ENCODE measurements at regions not wholly inside any gene's neighbourhood (a gene's known extent, or its start where the extent isn't known, plus 50 kb on each side); places are given as distances from the start of the nearest gene placed in this dataset.

GRCh38 chr1:55552636-55553035 is 337.5 kb upstream of the USP24 start:
- no peak for DNase-seq
- in situ Hi-C loops (cut with HindIII; ENCODE audit: low pct_ligation_motif_present, low pct_unique_long_range_greater_than_20kb, low sequenced_read_pairs): no loop called here

- no peak for DNase-seq
- in situ Hi-C loops (cut with HindIII; ENCODE audit: low pct_ligation_motif_present, low pct_unique_long_range_greater_than_20kb, low sequenced_read_pairs): no loop called here
These were observed 332.2 kb upstream of the USP24 start for GRCh38 chr1:55547405-55547804.

- no peak for DNase-seq
- in situ Hi-C loops (cut with HindIII; ENCODE audit: low pct_ligation_motif_present, low pct_unique_long_range_greater_than_20kb, low sequenced_read_pairs): no loop called here
These were observed 331.4 kb upstream of the USP24 start for GRCh38 chr1:55546553-55546952.

GRCh38 chr1:55544826-55545225 is 329.7 kb upstream of the USP24 start:
- in situ Hi-C loops (cut with HindIII; ENCODE audit: low pct_ligation_motif_present, low pct_unique_long_range_greater_than_20kb, low sequenced_read_pairs): no loop called here
- no peak for DNase-seq

GRCh38 chr1:55542901-55543504 is 327.8 kb upstream of the USP24 start:
- no peak for DNase-seq
- in situ Hi-C loops (cut with HindIII; ENCODE audit: low pct_ligation_motif_present, low pct_unique_long_range_greater_than_20kb, low sequenced_read_pairs): no loop called here

- in situ Hi-C loops (cut with HindIII; ENCODE audit: low pct_ligation_motif_present, low pct_unique_long_range_greater_than_20kb, low sequenced_read_pairs): no loop called here
- no peak for DNase-seq
These were observed 326.1 kb upstream of the USP24 start for GRCh38 chr1:55541296-55541695.

- no peak for DNase-seq
- in situ Hi-C loops (cut with HindIII; ENCODE audit: low pct_ligation_motif_present, low pct_unique_long_range_greater_than_20kb, low sequenced_read_pairs): no loop called here
These were observed 324.7 kb upstream of the USP24 start for GRCh38 chr1:55539652-55540512.

- in situ Hi-C loops (cut with HindIII; ENCODE audit: low pct_ligation_motif_present, low pct_unique_long_range_greater_than_20kb, low sequenced_read_pairs): no loop called here
- no peak for DNase-seq
These were observed 323.3 kb upstream of the USP24 start for GRCh38 chr1:55538428-55538827.

- in situ Hi-C loops (cut with HindIII; ENCODE audit: low pct_ligation_motif_present, low pct_unique_long_range_greater_than_20kb, low sequenced_read_pairs): no loop called here
- DNase-seq: no peak
These were observed 321.3 kb upstream of the USP24 start for GRCh38 chr1:55536545-55536865.

GRCh38 chr1:55535724-55536544 is 320.8 kb upstream of the USP24 start:
- no peak for DNase-seq
- in situ Hi-C loops (cut with HindIII; ENCODE audit: low pct_ligation_motif_present, low pct_unique_long_range_greater_than_20kb, low sequenced_read_pairs): no loop called here

- in situ Hi-C loops (cut with HindIII; ENCODE audit: low pct_ligation_motif_present, low pct_unique_long_range_greater_than_20kb, low sequenced_read_pairs): no loop called here
- no peak for DNase-seq
These were observed 319.5 kb upstream of the USP24 start for GRCh38 chr1:55534565-55535121.

- in situ Hi-C loops (cut with HindIII; ENCODE audit: low pct_ligation_motif_present, low pct_unique_long_range_greater_than_20kb, low sequenced_read_pairs): no loop called here
- DNase-seq: no peak
These were observed 316.5 kb upstream of the USP24 start for GRCh38 chr1:55531644-55532043.

- in situ Hi-C loops (cut with HindIII; ENCODE audit: low pct_ligation_motif_present, low pct_unique_long_range_greater_than_20kb, low sequenced_read_pairs): no loop called here
- DNase-seq: no peak
These were observed 315.8 kb upstream of the USP24 start for GRCh38 chr1:55530749-55531478.

- in situ Hi-C loops (cut with HindIII; ENCODE audit: low pct_ligation_motif_present, low pct_unique_long_range_greater_than_20kb, low sequenced_read_pairs): no loop called here
- no peak for DNase-seq
These were observed 313.9 kb upstream of the USP24 start for GRCh38 chr1:55529017-55529416.

GRCh38 chr1:55527831-55528230 is 312.7 kb upstream of the USP24 start:
- in situ Hi-C loops (cut with HindIII; ENCODE audit: low pct_ligation_motif_present, low pct_unique_long_range_greater_than_20kb, low sequenced_read_pairs): no loop called here
- DNase-seq: no peak

GRCh38 chr1:55526716-55527115 is 311.6 kb upstream of the USP24 start:
- DNase-seq: no peak

GRCh38 chr1:55524006-55524405 is 308.8 kb upstream of the USP24 start:
- DNase-seq: no peak
- in situ Hi-C loops (cut with HindIII; ENCODE audit: low pct_ligation_motif_present, low pct_unique_long_range_greater_than_20kb, low sequenced_read_pairs): no loop called here

More at GRCh38 chr1:55526716-55527115, 311.6 kb upstream of the USP24 start:
- in situ Hi-C loops (cut with HindIII; ENCODE audit: low pct_ligation_motif_present, low pct_unique_long_range_greater_than_20kb, low sequenced_read_pairs): no loop called here

- in situ Hi-C loops (cut with HindIII; ENCODE audit: low pct_ligation_motif_present, low pct_unique_long_range_greater_than_20kb, low sequenced_read_pairs): no loop called here
- no peak for DNase-seq
These were observed 307.8 kb upstream of the USP24 start for GRCh38 chr1:55522982-55523381.

Data from ACHN (cell line).